NCI-H2029 treated with DMSO at 0.1 percent for 48 hours (cell line): ENCODE measurements at regions not wholly inside any gene's neighbourhood (a gene's known extent, or its start where the extent isn't known, plus 50 kb on each side); places are given as distances from the start of the nearest gene placed in this dataset.
A peak's percentile ranks its signal among the peaks of the same experiment; 100 is the strongest.
"Not testable (repeated sequence)": the region's sequence is repeated elsewhere in the genome, so short reads cannot be mapped to it uniquely, and the experiment has no call there.

ENCODE experiments used
- DNase-seq: peaks from one replicate; lab custom pipeline; 2025; lab: John Stamatoyannopoulos, UW

DNA sequence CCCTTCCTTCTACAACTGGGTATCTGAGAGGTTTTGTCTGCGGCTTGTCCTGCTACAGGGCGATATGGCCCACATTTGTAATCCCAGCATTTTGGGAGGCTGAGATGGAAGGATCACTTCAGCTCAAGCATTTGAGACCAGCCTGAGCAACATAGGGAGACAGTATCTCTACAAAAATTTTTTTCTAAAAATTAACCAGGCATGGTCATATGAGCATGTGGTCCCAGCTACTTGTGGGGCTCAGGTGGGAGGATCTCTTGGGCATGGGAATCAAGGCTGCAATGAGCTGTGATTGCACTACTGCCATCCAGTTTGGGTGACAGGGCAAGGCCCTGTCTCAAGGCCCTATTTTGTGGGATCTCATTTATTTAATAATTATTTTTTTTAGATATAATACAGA is 420.6 kb upstream of the PABPC4L start:
- DNase-seq: no peak

DNA sequence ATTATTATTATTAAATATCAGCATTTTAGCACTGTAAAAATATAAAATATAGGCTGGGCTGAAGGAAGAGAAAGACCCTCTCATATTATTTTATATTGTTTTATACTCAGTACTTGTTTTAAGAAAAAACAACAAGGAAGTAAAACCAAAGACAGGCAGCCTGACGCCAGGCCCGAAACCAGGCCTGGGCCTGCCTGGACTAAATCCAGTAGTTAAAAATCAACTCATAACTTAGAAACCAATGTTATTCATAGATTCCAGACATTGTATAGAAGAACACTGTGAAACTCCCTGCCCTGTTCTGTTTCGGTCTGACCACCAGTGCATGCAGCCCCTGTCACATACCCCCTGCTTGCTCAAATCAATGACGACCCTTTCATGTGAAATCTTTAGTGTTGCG is 420.1 kb upstream of the PABPC4L start:
- not testable (repeated sequence) for DNase-seq

DNA sequence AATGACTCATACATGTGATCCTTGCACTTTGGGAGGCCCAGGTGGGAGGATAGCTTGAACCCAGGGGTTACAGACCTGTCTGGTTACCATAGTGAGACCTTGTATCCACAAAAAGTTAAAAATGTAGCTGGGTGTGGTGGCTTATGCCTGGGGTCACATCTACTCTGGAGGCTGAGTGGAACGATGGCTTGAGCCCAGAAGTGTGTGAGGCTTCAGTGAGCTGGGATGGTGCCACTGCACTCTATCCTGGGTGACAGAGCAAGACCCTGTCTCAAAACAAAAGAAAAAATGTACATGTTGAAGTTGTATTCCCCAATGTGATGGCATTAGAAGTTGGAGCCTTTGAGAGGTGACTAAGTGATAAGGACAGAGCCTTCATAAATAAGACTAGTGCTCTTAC is 409.4 kb upstream of the PABPC4L start:
- no peak for DNase-seq

DNA sequence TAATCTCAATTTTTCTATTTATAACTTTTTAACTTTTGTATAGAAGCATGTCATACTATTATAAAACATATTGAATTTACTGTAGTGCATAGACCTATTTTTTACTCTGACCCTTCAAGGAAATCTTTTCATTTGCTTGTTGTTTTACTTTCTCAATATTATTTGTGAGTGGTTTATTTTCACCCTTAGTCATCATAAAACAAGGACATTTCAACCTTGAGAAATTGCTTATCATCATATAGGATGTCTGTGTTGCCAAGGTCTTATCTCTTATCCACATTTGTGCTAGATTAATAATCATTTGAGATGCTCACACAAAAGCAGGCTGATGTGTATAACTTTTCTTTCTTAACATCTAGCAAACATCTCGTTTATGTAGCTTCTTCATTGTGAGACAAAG is 408.6 kb upstream of the PABPC4L start:
- no peak for DNase-seq

DNA sequence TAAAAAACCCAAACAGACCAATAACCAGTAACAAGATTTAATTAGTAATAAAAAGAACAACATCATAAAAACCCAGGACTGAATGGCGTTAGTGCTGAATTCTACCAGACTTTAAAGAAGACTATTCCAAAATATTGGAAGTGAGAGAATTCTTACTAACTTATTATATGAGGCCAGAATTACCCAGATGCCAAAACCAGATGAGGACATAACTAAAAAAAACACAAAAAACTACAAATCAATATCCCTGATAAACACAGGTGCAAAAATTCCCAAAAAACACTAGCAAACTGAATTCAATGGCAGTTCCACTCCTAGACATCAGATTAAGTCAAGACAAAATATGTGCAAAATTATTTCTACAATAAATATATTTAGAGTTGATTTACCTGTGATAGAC is 400.1 kb upstream of the PABPC4L start:
- no peak for DNase-seq

DNA sequence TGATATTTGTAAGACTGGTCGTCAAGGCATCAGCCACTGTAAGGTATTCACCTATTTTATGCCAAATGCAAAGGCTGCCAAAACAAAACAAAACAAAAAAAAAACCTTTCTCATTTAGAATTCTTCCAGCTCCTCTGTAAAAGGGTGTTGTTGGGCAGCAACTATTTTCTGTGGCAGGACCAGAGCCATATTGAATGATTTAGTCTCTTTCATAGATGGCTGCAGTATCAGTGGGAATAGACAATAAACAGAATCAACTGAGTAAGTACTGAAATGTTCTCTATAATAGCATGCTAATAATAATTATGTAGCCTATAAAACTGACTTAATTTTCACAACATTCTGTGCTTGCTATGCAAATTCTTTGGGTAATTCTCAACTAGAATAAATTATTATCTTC is 389.7 kb upstream of the PABPC4L start:
- no peak for DNase-seq

DNA sequence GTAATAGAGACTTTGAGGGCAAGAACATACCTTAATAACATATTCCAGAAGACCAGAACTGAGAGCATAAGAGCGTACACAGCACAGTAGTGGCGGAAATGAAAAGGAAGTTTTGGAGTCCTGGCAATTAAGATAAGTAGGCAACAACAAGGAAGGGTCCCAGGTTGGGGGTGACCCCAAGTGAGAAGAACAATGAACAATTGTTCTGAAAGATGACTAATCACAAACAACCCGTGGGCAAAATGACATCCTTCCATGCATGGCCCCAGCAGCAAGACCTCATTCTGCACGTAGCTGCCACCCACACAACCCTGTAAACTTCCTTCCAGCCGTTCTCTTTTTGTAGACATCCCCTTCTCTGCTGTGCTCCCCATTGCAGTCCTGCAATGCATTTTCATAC is 384.4 kb upstream of the PABPC4L start:
- DNase-seq: no peak

DNA sequence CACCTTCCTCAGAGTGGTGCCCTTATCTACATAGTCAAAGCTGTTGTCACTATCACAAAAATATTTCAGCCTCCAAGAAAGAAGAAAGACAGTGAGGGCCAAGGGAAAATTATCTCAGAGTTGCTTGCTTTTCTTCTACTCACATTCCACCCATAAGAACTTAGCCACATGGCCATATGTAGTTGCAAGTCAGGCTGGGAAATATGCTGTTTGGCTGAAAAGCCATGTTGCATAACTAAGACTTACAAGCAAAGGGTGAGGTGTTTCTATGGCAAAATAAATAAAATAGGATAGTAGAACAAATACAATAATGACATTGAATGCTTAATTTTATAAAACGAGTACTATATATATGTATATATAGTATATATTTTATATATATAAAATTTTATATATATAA is 365.9 kb upstream of the PABPC4L start:
- DNase-seq: no peak

DNA sequence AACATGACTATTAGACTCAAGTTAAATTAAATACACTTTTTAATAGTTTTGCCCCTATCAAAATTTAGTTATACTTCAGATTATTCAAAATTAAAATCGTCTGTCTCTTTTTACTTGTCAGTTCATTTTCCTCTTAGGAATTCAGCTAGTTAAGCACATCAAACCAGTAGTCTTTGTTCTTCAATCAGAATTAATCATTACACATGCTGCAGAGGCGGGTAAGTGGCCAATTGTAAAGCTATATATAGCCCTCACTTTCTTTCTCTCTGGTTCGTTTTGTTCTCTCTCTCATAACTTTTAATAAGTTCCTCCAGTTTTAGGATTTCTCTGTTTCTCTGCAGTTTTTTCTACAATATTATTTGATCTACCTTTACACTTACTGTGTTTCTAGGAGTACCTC is 359.1 kb upstream of the PABPC4L start:
- DNase-seq: no peak

DNA sequence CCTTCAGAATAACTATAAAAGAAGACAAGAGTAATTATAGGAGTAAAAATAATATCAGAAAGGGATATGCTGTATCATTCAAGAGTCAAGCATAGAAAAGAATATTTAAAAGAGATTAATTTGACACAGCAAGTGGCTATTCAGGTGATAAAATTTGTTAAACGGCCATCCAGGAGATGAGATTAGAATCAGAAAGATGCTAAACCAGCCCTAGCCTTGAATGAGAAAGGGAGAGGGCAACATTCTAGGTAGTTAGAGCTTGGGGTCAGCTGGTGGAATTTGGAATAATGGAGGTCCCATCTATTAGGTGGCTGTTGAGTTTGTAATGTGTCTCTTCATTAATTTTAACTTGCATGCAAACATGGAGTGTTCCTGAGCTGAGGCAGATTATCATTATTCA is 350.5 kb upstream of the PABPC4L start:
- DNase-seq: no peak

DNA sequence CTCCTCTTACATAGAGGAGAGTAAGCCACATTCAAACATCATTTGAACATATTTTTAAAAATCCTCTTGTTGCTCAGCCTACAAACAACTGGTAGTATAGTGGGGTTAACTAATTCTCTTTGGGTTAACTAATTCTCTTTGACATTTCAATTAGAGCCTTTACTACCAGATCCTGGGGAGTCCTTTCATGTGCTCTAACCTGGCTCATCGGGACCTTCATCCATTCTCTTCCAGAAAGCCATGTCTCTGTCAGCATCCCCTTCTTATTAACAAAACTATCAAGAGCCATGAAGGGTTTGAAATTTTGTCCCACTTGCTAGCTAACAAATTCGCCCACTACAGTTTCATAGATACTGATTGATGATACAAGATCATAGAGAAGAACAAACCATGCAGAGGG is 349.8 kb upstream of the PABPC4L start:
- DNase-seq: no peak

DNA sequence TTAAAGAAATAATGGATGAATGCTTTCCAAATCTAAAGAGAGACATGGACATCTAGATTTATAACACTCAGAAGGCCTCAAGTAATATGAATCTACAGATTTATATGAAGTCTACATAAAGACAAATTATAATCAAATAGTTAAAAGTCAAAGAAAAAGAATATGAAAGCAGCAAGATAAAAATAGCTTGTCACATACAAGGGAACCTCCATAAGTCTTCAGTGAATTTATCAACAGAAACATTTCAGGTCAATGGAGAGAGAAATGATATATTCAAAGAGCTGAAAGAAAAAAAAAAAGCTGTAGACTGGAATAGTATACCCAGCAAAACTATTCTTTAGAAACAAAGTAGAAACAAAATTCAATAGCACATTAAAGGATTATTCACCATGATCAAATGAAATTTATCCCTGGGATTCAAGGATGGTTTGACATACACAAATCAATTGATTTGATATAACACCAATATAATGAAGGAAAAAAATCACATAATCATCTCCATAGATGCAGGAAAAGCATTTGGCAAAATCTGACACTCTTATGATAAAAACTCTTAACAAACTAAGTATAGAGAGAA is 346.6 kb upstream of the PABPC4L start:
- no peak for DNase-seq

DNA sequence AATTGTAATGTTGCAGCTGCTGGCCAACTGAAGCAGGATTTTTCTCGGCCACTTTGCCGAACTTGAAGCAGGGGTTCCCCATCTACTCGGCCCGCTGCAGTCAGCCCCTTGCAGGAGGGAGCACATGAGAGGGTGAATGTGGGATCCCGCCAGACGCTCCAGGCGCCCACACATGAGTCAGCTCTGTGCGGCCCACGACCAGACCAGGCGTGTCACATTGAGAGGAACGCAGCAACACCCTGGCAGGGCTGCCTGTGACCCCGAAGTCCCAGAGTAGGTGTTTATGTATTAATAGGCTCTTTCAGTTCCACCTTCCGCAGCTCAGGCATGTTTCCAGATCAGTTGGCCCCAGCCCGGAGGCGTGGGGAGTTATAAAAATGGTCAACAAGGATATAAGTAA is 344.7 kb upstream of the PABPC4L start:
- no peak for DNase-seq

DNA sequence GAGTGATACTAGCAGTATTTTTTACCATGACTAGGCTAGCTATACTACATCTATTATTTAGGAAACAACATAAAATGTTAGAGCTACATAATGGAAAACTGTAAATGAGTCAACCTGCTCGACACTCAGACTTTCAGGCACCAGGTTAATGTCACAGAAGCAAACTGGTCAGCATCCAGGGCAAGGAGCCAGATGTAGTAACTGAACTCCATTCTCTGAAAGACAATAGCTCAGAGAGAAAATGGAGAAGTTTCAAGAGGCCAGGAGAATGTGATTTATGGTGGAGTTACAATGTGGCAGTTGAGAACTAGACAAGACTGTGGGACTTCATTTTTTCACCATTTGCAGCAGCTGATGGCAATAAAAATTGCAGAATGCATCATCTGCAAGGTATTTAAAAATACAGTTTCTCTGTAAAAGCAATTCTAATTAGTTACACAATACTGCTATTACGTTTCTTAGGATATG is 342.7 kb upstream of the PABPC4L start:
- peak; percentile 17 for DNase-seq

DNA sequence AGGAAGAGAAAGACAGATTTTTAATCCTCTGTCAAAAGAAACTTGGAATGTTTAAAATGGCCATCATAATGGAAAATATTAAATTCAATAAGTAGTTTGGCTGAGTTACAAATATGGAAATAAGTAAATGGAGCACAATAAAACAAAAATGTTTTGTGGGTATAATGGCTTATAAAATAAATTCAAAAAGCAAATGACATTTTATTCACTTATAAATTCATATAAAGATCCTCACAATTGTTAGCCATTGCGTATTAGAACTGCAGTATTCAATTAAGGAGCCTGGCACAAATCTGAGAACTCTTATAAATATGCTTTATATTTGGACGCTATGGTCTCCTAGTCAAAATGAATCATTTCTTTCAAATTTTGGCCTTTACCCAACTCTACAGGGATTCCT is 339.0 kb upstream of the PABPC4L start:
- no peak for DNase-seq

DNA sequence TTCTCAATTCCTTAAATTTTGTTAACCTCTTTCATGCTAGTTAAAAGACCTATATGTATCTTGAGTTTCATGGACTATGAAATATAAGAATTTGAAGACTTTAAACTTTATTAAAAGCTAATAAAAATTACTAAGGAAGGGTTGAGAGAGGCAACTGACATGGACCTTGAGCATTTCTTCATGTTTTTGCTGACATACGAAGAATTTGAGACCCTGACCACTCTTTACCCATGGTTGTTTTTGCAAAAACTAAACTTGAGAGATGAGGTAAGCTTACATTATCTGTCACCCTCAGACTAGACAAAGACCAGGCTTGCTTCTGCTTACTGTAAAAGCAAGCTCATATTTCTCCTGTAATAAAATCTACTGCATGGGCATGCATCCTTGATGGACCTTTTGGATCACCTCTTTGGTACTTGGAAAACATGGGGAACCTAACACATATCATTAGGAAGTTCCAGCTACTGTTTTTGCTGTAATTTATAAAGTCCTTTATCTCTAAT is 338.2 kb upstream of the PABPC4L start:
- no peak for DNase-seq

DNA sequence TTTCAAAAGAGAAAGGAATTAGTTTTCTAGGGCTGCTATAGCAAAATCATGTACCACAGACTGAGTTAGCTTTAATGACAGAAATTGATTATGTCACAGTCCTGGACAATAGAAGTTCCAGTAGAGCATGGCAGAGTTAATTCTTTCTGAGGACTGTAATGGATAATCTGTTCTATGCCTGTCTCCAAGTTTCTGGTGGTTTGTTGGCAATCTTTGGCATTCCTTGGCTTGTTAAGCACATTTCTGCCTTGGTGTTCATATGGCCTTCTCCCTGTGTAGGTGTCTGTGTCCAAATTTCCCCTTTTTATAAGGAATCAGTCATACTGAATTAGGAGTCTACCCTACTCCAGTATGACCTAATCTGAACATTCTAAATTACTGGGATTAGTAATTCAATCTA is 336.1 kb upstream of the PABPC4L start:
- no peak for DNase-seq

DNA sequence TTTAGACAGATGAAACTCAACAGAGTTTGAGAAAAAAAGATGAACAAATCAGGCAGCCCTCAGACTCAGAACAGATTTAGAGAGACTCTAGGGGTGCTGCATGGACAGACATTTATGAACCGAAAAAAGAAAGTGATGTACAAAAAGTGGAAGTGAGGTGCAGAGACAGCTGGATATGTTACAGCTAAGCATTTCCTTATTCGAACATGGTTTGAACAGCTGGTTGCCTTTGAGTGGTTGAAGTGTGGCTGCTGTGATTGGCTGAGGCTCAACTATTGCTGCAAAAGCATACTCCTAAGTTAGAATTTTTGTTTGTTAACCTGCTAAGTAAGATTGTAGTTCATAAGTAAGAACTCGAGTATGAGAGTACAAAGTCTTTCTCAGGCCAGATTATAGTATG is 331.5 kb upstream of the PABPC4L start:
- no peak for DNase-seq

DNA sequence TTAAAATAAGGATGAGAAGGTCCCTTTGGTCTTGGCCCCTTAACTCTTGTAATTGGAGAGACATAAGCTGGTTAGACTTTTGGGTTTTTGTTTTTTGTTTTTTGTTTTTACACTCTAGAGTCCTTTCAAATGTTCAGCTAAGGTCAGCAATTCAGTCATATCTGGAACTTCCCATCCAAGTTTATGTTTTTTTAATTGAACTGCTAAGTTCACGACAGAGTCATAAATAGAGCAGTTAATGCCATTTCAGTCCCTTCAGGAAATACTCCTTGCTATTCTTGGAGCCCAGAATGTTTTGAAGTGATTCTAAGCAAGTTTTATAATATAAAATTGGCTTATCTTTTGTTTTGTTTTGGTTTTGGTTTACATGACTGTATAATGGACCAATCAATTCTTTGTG is 329.4 kb upstream of the PABPC4L start:
- no peak for DNase-seq

DNA sequence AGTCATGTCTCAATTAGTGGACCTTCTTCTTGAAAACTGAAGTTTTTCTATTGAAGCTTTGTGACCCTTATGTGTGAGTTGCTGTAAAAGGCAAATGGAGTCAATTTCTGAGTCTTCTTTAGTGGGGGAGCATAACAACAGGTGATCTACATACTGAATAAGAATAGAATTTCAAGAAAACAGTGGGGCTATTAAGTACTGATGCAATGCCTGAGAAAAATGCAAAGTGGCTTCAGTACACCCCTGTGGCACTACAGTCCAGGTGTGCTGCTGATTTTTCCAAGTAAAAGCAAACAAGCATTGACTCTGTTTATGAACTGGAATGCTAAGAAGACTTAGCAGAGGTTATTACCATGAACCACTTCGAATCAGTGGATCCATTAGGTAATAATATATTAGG is 328.0 kb upstream of the PABPC4L start:
- no peak for DNase-seq

DNA sequence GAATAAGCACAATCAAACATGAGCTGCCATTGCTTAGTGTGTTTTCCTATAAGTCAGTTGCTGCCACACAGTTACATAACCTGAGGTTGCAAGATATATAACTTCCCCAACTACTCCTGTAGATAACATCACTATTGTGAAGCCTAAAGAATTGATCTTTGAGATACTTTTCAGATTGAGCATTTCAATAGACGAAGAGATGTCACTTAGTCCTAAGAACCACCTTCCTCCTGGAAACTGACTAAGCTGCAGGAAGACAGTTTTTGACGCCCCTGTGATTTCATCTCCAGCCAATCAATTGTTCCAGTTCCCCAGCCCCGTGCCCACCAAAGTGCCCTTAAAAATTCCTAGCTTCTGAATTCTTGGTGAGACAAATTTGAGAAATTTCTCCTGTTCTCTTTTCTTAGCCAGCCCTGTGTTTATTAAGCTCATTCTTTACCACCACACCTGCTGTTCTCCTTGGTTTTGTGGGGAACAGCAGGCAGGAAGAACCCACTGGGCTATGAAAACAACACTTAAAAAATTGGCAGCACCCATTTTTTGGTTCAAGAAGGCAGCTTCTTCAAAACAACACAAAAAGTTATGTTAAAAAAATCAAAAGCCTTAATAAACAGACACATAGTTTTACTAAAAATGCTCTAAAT is 317.1 kb upstream of the PABPC4L start:
- no peak for DNase-seq

DNA sequence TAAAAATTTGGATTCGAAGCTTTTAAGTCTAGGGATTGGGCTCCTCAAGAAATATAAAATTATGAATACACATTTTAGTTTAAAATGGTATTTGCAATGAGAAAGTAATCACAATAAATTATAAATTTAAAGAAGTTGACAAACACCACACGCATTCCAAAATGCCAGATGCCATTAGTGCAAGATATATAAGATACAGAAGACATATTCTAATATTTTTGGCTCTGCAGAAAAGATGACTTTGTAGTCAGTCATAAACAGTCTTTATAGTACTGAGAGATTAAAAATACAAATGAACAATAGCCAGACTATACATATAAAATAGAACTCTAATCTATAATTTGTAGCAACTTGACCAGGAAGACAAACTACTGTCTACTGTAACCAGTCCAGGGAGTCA is 309.0 kb upstream of the PABPC4L start:
- DNase-seq: no peak

DNA sequence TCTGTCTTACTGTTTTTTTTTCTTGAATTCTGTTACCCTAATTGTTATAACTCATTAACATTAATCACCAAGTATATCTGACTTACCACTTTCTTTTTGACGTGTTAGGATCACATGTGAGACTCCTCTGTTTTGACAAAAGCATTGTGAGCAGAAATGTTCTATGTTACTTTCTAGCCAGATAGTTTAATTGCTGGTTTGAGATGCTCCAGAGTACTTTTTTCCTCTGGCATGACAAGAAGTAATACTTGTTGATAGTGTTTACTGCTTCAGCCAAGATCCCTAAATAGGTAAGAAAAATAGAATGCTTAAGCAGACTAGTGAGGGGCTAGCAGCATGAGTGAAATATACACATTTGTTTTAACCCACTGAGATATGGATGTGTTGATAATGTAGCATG is 303.9 kb upstream of the PABPC4L start:
- no peak for DNase-seq

DNA sequence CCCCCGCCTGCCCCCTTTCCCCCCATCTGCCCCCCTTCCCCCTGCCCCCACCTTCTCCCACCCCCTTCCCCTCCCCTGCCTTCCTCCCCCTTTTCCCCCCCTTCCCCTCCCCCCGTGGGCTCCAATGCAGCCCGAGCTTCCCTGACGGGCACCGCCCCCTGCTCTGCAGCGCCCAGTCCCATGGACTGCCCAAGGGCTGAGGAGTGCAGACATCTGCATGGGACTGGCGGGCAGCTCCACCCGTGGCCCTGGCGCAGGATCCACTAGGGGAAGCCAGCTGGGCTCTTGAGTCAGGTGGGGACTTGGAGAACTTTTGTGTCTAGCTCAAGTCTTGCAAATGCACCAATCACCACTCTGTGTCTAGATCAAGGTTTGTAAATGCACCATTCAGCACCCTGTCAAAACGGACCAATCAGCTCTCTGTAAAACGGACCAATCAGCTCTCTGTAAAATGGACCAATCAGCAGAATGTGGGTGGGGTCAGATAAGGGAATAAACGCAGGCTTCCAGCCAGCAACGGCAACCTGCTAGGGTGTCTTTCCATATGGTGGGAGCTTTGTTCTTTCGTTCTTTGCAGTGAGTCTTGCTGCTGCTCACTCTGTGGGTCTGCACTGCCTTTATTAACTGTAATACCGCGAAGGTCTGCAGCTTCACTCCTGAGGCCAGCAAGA is 300.5 kb upstream of the PABPC4L start:
- no peak for DNase-seq
